Glomerular visceral epithelial cell (primary cell): ENCODE measurements at regions not wholly inside any gene's neighbourhood (a gene's known extent, or its start where the extent isn't known, plus 50 kb on each side); places are given as distances from the start of the nearest gene placed in this dataset.

Source experiments
- DNase-seq: peaks from one replicate; pipeline ENCODE4 v3.0.0-alpha.2; 2016; ENCODE audit errors: extremely low spot score

DNA sequence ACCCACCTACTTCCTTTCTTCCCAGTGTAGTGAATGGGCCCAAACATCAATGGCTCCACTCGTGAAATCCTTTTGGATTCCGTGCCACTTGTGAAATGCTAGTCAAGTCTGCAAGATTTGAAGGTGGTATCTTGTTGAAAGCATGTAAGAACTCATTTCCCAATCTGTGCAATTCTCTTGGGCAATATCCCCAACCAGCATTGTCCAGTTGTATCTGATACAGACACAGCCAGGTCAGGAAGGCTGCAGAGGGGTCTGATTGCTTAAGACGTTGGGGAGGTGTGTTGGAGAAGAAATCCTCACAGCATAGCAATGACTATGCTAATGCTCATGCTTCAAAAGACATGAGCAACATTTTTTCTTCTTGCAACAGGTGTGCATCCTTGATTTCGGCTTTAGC is 164.8 kb downstream of the VEGFC start:
- no peak for DNase-seq

DNA sequence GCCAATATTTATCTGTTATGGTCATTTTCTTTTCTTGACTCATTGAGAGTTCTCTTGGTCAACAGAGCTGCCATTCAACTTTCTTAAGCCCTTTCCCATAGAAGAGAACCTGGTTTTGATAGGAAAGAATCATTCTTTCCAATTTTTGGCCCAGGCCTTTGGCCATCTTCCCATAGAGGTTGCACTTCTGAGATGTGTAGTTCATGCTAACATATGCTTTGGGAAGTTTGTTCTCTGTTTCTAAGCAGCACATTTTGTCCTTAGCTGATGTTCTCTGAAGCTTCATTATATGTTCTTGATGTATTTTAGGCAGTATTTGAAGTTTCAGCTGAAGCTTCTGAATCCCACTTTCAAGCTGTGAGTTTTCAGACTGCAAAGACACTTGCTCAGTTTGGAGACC is 161.1 kb downstream of the VEGFC start:
- no peak for DNase-seq
